Effector memory CD8-positive, alpha-beta T cell (primary cell): ENCODE measurements at regions not wholly inside any gene's neighbourhood (a gene's known extent, or its start where the extent isn't known, plus 50 kb on each side); places are given as distances from the start of the nearest gene placed in this dataset.

Source experiments
- ATAC-seq: fragments of 150-1000 bp; cut with Tn5 transposase; replicated peaks from 2 replicates; pipeline ENCODE4 v1.10.0; 2021; ENCODE audit warnings: mild to moderate bottlenecking, moderate library complexity
- DNase-seq, 3 experiments: peaks; one replicate each; pipeline ENCODE4 v3.0.0; 2021
- H3K27ac Mint-ChIP-seq, 2 donors: one replicate each; pipeline ENCODE4 v1.8.0; 2022; ENCODE audit warnings: mild to moderate bottlenecking in 2 of 2, mixed read lengths in 2 of 2, moderate library complexity in 2 of 2
- H3K27me3 Mint-ChIP-seq, 2 donors: one replicate each; pipeline ENCODE4 v1.8.0; 2022; ENCODE audit warnings: mixed read lengths in 2 of 2
- H3K36me3 Mint-ChIP-seq: one replicate; pipeline ENCODE4 v1.8.0; 2022; ENCODE audit warnings: mild to moderate bottlenecking, moderate library complexity, mixed read lengths; ENCODE audit not compliant: insufficient read depth
- H3K4me1 Mint-ChIP-seq, 2 donors: one replicate each; pipeline ENCODE4 v1.8.0; 2022; ENCODE audit warnings: low read depth in 2 of 2, mixed read lengths in 2 of 2
- H3K4me3 Mint-ChIP-seq, 2 donors: one replicate each; pipeline ENCODE4 v1.8.0; 2022; ENCODE audit warnings: mild to moderate bottlenecking in 2 of 2, mixed read lengths in 2 of 2, moderate library complexity in 2 of 2
- H3K9me3 Mint-ChIP-seq, 2 donors: one replicate each; pipeline ENCODE4 v1.8.0; 2022; ENCODE audit warnings: mixed read lengths in 2 of 2

- peaks cover 9% of the 10 kb centered on the region in 2 donors for H3K9me3 Mint-ChIP-seq
- DNase-seq, result no peak
- H3K4me3 Mint-ChIP-seq, result no peak overlapping the region
- no peak for ATAC-seq
- no peaks in the 10 kb centered on the region for H3K4me1 Mint-ChIP-seq
- no peaks in the 10 kb centered on the region for H3K27me3 Mint-ChIP-seq
- no peak overlapping the region for H3K27ac Mint-ChIP-seq
- H3K36me3 Mint-ChIP-seq, result no peaks in the 10 kb centered on the region
These were observed 512.6 kb upstream of the ZFHX3 start for GRCh38 chr16:73560497-73560896.

GRCh38 chr16:73558219-73558618 is 510.3 kb upstream of the ZFHX3 start:
- Mint-ChIP-seq H3K4me1 (no peaks in the 10 kb centered on the region), H3K36me3 (no peaks in the 10 kb centered on the region), H3K27ac (no peak overlapping the region), H3K9me3 (peaks cover 0 to 7% of the 10 kb centered on the region in 2 donors), H3K4me3 (no peak overlapping the region), H3K27me3 (no peaks in the 10 kb centered on the region)
- ATAC-seq, result no peak
- no peak for DNase-seq

- Mint-ChIP-seq H3K4me1 (no peaks in the 10 kb centered on the region), H3K4me3 (no peak overlapping the region), H3K27me3 (no peaks in the 10 kb centered on the region), H3K36me3 (no peaks in the 10 kb centered on the region), H3K27ac (no peak overlapping the region), H3K9me3 (peaks cover 0 to 5% of the 10 kb centered on the region in 2 donors)
- DNase-seq, result no peak
- ATAC-seq, result no peak
These were observed 506.2 kb upstream of the ZFHX3 start for GRCh38 chr16:73553941-73554660.

- Mint-ChIP-seq H3K27me3 (peaks cover 3 to 17% of the 10 kb centered on the region in 2 donors), H3K9me3 (peaks cover 0 to 2% of the 10 kb centered on the region in 2 donors), H3K36me3 (no peaks in the 10 kb centered on the region), H3K27ac (no peak overlapping the region), H3K4me3 (no peak overlapping the region), H3K4me1 (no peaks in the 10 kb centered on the region)
- DNase-seq (no peak), ATAC-seq (no peak)
These were observed 502.2 kb upstream of the ZFHX3 start for GRCh38 chr16:73549984-73550631.

- Mint-ChIP-seq H3K4me3 (no peak overlapping the region), H3K4me1 (peaks cover 0 to 2% of the 10 kb centered on the region in 2 donors), H3K36me3 (no peaks in the 10 kb centered on the region), H3K27ac (no peak overlapping the region), H3K27me3 (peaks cover 12 to 41% of the 10 kb centered on the region in 2 donors), H3K9me3 (peaks cover 0 to 4% of the 10 kb centered on the region in 2 donors)
- DNase-seq (no peak), ATAC-seq (no peak)
These were observed 499.9 kb upstream of the ZFHX3 start for GRCh38 chr16:73547552-73548403.

GRCh38 chr16:73546341-73546845 is 498.5 kb upstream of the ZFHX3 start:
- ATAC-seq (no peak), DNase-seq (no peak)
- peaks cover 0 to 2% of the 10 kb centered on the region in 2 donors for H3K9me3 Mint-ChIP-seq
- H3K4me3 Mint-ChIP-seq, result no peak overlapping the region
- H3K27ac Mint-ChIP-seq, result no peak overlapping the region
- H3K36me3 Mint-ChIP-seq, result no peaks in the 10 kb centered on the region
- peaks cover 0 to 2% of the 10 kb centered on the region in 2 donors for H3K4me1 Mint-ChIP-seq
- peaks cover 12 to 45% of the 10 kb centered on the region in 2 donors for H3K27me3 Mint-ChIP-seq

GRCh38 chr16:73545755-73546154 is 497.8 kb upstream of the ZFHX3 start:
- DNase-seq (no peak), ATAC-seq (no peak)
- Mint-ChIP-seq H3K4me3 (no peak overlapping the region), H3K27me3 (peaks cover 12 to 45% of the 10 kb centered on the region in 2 donors), H3K36me3 (no peaks in the 10 kb centered on the region), H3K4me1 (peaks cover 0 to 2% of the 10 kb centered on the region in 2 donors), H3K27ac (no peak overlapping the region), H3K9me3 (peaks cover 0 to 2% of the 10 kb centered on the region in 2 donors)

GRCh38 chr16:73545290-73545689 is 497.4 kb upstream of the ZFHX3 start:
- H3K9me3 Mint-ChIP-seq, result peaks cover 0 to 2% of the 10 kb centered on the region in 2 donors
- no peak for DNase-seq
- no peak overlapping the region for H3K4me3 Mint-ChIP-seq
- peaks cover 0 to 2% of the 10 kb centered on the region in 2 donors for H3K4me1 Mint-ChIP-seq
- H3K27me3 Mint-ChIP-seq, result peaks cover 12 to 45% of the 10 kb centered on the region in 2 donors
- no peaks in the 10 kb centered on the region for H3K36me3 Mint-ChIP-seq
- no peak for ATAC-seq
- no peak overlapping the region for H3K27ac Mint-ChIP-seq

- H3K4me1 Mint-ChIP-seq, result peaks cover 0 to 2% of the 10 kb centered on the region in 2 donors
- no peak overlapping the region for H3K27ac Mint-ChIP-seq
- H3K36me3 Mint-ChIP-seq, result no peaks in the 10 kb centered on the region
These were observed 496.9 kb upstream of the ZFHX3 start for GRCh38 chr16:73544826-73545225.

GRCh38 chr16:73543970-73544599 is 496.2 kb upstream of the ZFHX3 start:
- H3K9me3 Mint-ChIP-seq, result peaks cover 0 to 3% of the 10 kb centered on the region in 2 donors
- H3K36me3 Mint-ChIP-seq, result no peaks in the 10 kb centered on the region
- no peak for DNase-seq
- H3K27ac Mint-ChIP-seq, result no peak overlapping the region
- no peak for ATAC-seq
- H3K4me3 Mint-ChIP-seq, result no peak overlapping the region
- H3K27me3 Mint-ChIP-seq, result peaks cover 12 to 45% of the 10 kb centered on the region in 2 donors
- H3K4me1 Mint-ChIP-seq, result peaks cover 0 to 2% of the 10 kb centered on the region in 2 donors

More at GRCh38 chr16:73544826-73545225, 496.9 kb upstream of the ZFHX3 start:
- H3K4me3 Mint-ChIP-seq, result no peak overlapping the region
- H3K27me3 Mint-ChIP-seq, result peaks cover 12 to 45% of the 10 kb centered on the region in 2 donors
- DNase-seq (no peak), ATAC-seq (no peak)
- H3K9me3 Mint-ChIP-seq, result peaks cover 0 to 2% of the 10 kb centered on the region in 2 donors

- ATAC-seq, result no peak
- H3K27me3 Mint-ChIP-seq, result peaks cover 12 to 45% of the 10 kb centered on the region in 2 donors
These were observed 495.5 kb upstream of the ZFHX3 start for GRCh38 chr16:73543331-73543969.

GRCh38 chr16:73542885-73543284 is 495.0 kb upstream of the ZFHX3 start:
- Mint-ChIP-seq H3K27ac (no peak overlapping the region), H3K4me1 (peaks cover 0 to 2% of the 10 kb centered on the region in 2 donors), H3K36me3 (no peaks in the 10 kb centered on the region), H3K27me3 (peaks cover 12 to 45% of the 10 kb centered on the region in 2 donors), H3K4me3 (no peak overlapping the region), H3K9me3 (peaks cover 0 to 3% of the 10 kb centered on the region in 2 donors)
- no peak for DNase-seq
- ATAC-seq, result no peak

More at GRCh38 chr16:73543331-73543969, 495.5 kb upstream of the ZFHX3 start:
- no peak overlapping the region for H3K27ac Mint-ChIP-seq
- no peak overlapping the region for H3K4me3 Mint-ChIP-seq
- H3K4me1 Mint-ChIP-seq, result peaks cover 0 to 2% of the 10 kb centered on the region in 2 donors
- no peaks in the 10 kb centered on the region for H3K36me3 Mint-ChIP-seq
- H3K9me3 Mint-ChIP-seq, result peaks cover 0 to 3% of the 10 kb centered on the region in 2 donors
- no peak for DNase-seq
